ENCODE measurements at regions not wholly inside any gene's neighbourhood (a gene's known extent, or its start where the extent isn't known, plus 50 kb on each side); places are given as distances from the start of the nearest gene placed in this dataset.

- TF ChIP-seq CTCF (IDR thresholded peaks at IDR 0.05; ENCODE audit: insufficient read depth, low read depth, low read length) (no peak), EZH2 (IDR thresholded peaks at IDR 0.05; ENCODE audit: insufficient read depth, low read length) (no peak)
Observed at GRCh38 chr6:133768656-133769295, 120.1 kb upstream of the TCF21 start.
